DMS 273 treated with DMSO at 0.1 percent for 48 hours (cell line): ENCODE measurements at regions not wholly inside any gene's neighbourhood (a gene's known extent, or its start where the extent isn't known, plus 50 kb on each side); places are given as distances from the start of the nearest gene placed in this dataset.

Experiments
- DNase-seq: peaks from one replicate; lab custom pipeline; 2025; lab: John Stamatoyannopoulos, UW

- DNase-seq: peak; percentile 64
Measured at GRCh38 chr9:12538842-12539579, 154.2 kb upstream of the TYRP1 start.

DNA sequence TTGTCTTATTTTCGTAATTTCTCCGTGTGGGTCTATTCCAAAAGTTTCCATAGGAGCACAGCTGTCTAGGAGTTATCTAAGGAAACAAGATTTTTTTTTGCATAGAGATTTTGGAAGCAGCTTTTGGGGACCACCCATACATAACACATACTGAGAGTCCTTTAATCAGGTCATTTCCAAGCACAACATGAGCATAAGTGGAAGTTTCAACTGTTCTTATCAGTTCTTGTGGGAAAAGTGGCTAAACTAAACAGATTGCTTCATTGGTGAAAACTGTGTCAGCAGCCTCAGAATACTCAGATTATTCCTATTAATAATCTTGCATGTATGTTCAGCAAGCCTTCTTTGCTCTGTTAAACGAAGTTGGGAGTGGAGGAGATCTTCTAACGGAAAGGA, 153.6 kb upstream of the TYRP1 start:
- DNase-seq: no peak

DNA sequence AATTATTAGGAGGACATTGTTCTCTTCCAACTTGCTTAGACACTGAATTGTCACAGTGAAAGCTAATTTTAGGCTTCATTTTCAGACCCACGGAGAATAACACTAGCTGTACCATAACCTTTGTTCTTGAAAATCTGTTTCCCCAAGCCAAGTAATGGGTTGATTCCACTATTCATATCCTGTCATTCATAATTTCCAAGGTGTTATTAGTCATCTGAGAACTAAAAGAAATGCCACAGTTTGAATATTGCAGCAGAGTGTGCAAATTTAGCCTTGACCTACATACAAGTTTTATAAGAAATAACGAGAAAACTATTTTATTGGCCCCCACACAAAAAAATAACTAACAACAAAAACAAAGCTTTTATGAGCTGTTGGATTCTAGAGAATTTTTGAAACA, 148.5 kb upstream of the TYRP1 start:
- DNase-seq: no peak

- peak; percentile 5 for DNase-seq
Measured at GRCh38 chr9:12554636-12555035, 138.5 kb upstream of the TYRP1 start.

- no peak for DNase-seq
Measured at GRCh38 chr9:12566404-12567090, 126.6 kb upstream of the TYRP1 start.

GRCh38 chr9:12584656-12585522, 108.3 kb upstream of the TYRP1 start:
- no peak for DNase-seq

DNA sequence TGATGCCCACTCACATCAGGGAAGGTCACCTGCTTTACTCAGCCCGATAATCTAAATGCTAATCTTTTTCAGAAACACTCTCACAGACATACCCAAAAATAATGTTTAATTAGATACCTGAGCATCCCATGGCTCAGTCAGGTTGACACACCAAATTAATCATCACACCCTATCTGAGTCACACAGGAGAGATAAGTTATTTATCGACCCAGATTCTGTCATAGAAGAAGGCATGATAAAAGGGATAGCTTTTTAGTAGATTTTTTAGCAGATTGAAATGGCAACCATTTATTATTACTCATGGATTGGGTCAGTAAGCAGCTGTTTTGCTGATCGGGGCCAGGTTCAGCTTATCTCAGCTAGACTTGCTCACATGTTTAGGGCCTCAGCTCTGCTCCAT, 97.8 kb upstream of the TYRP1 start:
- DNase-seq: peak; percentile 56

GRCh38 chr9:12604164-12604821, 88.9 kb upstream of the TYRP1 start:
- DNase-seq: no peak

- DNase-seq: no peak
Measured at GRCh38 chr9:12612211-12612770, 80.9 kb upstream of the TYRP1 start.

GRCh38 chr9:12613071-12613470, 80.1 kb upstream of the TYRP1 start:
- DNase-seq: no peak

GRCh38 chr9:12614488-12614887, 78.7 kb upstream of the TYRP1 start:
- DNase-seq: no peak

DNA sequence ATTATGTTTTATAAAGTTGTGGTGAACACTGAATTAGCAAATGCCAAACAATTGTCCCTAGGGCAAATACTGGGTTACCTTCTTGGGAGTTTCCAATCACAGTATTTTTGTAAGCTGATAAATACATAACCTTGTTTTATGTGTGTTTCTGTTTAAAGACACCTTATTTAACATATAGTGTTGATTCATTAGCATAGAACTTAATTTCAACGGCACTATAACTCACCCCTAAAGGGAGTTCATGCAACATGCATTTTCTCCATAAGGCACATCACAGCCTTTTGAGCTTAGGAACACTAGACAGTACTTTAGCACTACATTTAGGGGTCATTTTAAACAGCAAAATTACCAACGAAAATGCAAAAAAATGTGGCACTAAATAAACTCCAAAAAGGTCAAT, 74.2 kb upstream of the TYRP1 start:
- no peak for DNase-seq

DNA sequence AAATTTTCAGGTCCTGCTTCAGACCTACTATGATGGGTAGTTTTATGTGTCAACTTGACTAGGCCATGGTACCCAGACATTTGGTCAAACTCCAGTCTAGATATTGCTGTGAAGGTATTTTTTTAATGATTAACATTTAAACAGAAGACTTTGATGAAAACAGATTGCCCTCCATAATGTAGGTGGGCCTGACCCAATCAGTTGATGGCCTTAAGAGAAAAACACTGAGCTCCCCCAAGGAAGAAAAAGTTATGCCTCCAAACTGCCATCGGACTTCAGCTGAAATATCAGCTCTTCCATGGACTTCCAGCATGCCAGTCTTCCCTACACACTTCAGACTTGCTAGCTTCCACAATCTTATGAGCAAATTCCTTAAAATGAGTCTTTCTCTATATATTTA, 67.3 kb upstream of the TYRP1 start:
- no peak for DNase-seq

- DNase-seq: no peak
Measured at GRCh38 chr9:12627096-12627495, 66.1 kb upstream of the TYRP1 start.

DNA sequence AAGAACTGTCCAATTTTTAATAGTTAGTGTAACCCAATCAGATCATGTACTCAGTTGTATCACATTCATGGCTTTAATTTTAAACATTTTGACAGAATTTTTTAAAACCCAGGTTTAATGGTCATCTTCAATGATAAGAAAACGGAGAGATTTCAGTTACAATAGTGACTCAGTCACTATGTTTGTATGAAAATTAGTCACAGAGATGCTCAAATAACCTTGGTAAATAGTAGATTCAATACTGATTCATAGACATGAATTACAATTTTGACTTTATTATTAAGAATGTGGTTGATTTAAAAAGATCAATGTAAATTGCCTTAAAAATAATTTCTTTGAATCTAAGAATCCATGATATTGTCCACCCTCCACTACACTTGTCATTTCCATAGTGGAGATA, 64.6 kb upstream of the TYRP1 start:
- no peak for DNase-seq

DNA sequence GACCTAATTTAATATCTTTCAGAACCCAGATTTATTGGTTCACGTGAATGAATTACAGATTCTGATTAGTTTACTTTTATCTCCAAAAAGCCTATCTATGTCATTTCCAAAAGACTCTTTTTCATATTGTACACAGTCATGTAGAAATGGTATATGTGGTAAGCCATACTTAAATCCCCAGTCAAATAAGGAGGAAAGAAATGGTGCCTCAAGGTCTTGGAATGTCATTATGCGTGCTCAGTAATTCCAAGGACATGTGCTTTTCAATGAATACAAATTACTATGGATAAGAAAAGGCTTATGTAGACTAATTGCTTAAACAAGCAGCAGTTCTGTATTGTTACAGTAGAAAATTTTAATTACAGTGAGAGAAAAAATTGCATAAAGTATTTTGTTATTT, 64.1 kb upstream of the TYRP1 start:
- DNase-seq: no peak

DNA sequence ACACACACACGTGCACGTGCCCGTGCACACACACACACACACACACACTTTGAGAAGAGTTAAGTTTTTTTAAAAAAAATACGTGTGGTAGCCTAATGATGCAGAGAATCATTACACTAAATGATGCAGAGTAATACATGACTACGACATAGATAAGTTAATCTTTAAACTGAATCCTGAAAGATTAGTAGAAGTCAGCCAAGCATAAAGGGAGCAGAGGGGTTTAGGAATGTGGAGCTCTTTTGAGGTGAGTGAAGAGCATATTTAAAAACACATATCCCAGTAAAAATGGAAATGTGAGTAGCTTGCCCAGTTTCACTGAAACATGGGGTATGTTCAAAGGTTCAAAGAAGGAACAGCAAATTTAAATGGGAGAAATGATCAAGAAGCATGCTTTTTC, 61.3 kb upstream of the TYRP1 start:
- no peak for DNase-seq

GRCh38 chr9:12633016-12633765, 60.0 kb upstream of the TYRP1 start:
- DNase-seq: no peak

GRCh38 chr9:12640016-12640587, 53.1 kb upstream of the TYRP1 start:
- DNase-seq: peak; percentile 49

- no peak for DNase-seq
Measured at GRCh38 chr9:12640866-12641636, 52.1 kb upstream of the TYRP1 start.
